GM18505 (cell line): ENCODE measurements at regions not wholly inside any gene's neighbourhood (a gene's known extent, or its start where the extent isn't known, plus 50 kb on each side); places are given as distances from the start of the nearest gene placed in this dataset.

Experiments used
- ATAC-seq: cut with Tn5 transposase; IDR thresholded peaks from one replicate; pipeline ENCODE4 v1.9.1; 2021; ENCODE audit not compliant: unreplicated experiment
- POLR2A ChIP-seq: IDR thresholded peaks from 4 replicates; pipeline ENCODE4 v1.6.1; 2011; ENCODE audit warnings: borderline replicate concordance; ENCODE audit not compliant: insufficient read depth, insufficient read length; ENCODE audit errors: extremely low read depth

DNA sequence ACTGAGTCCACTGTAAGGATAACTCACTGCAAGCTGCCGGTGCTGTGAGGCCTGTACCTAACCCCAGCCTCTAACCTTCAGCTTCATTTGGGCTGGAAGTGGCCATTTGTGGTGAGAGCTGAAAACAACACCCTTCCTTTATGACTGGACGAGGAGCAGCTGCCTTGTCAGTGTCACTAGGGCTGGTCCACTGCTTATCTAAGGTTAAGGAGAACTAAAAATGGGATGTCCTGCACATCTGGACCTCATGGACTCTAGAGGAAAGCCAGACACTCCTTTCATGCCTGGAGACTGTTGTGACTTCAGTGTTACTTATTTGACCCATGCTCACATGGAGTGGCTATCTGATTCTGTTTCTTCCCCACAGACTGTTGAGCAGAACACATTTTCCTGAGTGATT is 139.9 kb downstream of the ZNF518B start:
- TF ChIP-seq POLR2A, result no peak
- ATAC-seq, result no peak

DNA sequence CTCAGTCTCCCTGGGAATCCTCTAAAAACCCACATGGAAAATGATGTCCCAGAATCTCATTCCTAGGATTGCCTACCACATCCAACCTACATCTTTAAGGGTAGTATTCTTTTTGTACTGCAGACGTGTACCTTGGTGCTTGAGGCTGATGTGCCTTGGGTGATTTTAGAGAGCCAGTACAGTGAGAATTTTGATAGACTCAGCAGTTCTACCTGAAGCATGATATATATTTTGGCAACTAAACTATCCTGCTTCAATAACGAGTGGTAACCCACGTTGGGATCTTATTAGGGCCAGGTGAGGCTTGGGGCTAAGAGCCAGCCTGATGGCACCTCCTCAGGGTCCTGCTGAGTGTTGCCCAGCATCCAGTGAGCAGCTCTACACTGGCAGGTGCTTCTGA is 140.4 kb downstream of the ZNF518B start:
- no peak for ATAC-seq
- TF ChIP-seq POLR2A, result no peak

DNA sequence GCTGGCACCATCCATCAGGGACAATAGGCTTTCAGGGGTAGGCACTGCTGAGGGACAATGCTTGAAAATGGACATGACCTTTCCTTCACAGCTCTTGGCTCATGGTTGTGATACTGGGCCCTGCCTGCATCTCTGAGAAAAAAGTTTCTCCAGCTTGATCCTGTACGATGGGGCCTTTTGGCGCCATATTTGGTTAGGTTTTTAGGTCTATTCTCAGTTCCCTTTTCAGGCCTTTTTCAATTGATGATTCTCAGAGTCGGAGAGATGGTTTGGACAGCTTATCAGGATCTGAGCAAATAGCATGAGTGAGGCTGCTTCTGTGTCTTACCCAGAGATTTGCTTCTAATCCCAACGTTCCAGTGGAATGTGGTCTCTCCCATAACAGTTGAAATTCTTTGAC is 141.6 kb downstream of the ZNF518B start:
- TF ChIP-seq POLR2A, result no peak
- ATAC-seq, result no peak

DNA sequence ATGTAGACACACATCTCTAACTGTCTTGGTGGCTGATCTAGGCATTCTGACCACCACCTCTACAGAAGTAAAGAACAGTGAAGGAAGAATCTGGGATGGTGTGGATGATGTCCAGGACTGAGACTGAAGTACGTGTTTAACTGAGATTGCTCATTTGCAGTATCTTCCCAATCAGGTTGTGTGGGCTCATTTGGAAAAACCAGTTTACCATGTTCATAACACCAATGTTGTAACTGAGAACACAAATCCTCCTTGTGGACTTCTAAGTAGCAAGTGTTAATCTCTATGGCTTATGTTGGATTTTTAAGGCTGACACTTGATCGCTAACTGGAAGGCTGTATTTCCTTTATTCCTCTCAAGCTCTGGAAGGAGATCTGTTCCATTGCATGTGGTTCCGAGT is 144.7 kb downstream of the ZNF518B start:
- no peak for TF ChIP-seq POLR2A
- no peak for ATAC-seq

DNA sequence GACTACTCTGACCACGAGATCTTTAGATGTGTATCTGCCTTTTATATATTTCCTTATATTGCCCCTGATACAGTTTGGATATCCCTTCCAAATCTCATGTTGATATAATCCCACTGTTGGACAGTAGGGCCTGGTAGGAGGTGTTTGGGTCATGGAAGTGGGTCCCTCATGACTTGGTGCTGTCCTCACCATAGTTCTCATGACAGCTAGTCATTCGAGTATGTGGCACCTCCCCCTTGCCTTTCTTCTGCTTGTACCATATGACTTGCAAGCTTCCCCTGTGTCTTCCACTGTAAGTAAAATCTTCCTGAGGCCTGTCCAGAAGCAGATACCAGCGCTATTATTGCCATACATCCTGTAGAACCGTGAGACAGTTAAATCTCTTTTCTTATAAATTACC is 145.3 kb downstream of the ZNF518B start:
- TF ChIP-seq POLR2A, result no peak
- no peak for ATAC-seq

DNA sequence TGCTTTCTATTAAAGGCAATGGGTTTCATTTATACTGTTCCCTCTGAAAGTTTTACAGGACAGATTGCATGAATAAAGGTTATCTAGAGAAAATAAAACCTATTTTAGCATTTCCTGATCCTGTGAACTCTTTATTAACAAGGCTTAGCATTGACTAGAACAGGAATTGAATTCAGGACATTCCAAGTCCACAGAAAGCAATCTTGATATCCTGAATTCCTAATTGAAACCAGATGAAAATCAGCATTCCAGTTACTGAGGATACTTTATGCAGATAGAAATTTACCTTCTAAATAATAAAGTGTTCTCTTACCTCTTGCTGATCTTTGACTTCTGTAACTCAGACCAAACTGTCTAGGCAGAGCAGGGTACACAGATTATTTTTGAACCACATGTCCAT is 151.4 kb downstream of the ZNF518B start:
- no peak for TF ChIP-seq POLR2A

DNA sequence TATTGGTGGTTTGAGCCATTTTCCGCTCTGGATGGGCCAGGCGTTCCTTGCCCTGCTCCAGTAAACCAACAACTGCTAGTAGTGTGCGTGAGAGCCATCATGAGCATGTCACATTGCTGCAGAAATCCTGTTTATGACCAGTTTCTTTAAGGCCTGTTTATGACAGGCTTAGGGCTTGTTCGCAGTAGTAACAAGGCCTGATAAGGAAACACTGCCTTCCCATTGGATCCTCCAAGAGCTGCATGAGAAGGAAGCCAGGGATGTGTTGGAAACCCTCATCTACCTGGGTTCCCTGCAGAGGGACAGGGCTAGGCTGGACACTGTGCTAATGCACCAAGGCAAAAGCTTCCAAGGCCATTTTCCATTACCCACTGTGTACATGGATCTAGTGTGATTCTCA is 153.9 kb downstream of the ZNF518B start:
- ATAC-seq, result no peak
- no peak for TF ChIP-seq POLR2A

More for the DNA sequence above, 151.4 kb downstream of the ZNF518B start:
- no peak for ATAC-seq

DNA sequence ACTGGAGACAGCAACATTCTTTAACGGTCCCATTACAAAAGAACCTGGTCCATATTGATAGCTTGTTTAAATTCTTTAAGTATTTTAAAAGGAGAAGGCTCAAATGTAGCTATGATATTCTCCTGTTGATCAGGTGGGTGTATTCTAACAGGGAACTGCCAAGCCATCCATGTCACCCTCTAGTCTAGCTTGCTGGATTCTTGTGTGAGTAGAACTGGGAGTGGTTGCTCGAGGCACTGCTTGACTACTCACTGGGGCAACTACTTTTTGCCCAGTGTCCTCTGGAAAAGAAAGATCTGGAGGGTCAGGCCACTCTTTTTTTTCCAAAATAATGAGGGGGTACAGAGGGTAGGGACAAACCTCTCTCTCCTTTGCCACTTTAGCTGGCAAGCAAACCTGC is 155.1 kb downstream of the ZNF518B start:
- no peak for TF ChIP-seq POLR2A

DNA sequence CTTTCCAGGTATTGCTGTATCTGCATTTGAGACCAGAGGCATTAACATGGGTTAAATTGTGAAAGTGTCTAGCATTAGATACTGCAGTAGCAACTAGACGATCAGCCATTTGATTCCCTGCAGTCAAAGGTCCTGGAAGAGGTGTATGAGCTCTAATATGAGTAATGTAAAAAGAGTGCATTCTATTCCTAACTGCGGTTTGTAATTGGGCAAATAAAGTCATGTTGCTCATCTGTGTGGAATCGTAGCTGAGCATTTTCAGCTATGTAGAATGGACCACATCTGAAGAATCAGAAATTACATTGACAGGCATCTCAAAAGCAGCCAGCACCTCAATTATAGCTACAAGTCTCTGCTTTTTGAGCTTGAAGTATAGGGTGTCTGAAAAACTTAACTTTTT is 157.6 kb downstream of the ZNF518B start:
- no peak for TF ChIP-seq POLR2A
- no peak for ATAC-seq

More for the DNA sequence above, 155.1 kb downstream of the ZNF518B start:
- no peak for ATAC-seq

DNA sequence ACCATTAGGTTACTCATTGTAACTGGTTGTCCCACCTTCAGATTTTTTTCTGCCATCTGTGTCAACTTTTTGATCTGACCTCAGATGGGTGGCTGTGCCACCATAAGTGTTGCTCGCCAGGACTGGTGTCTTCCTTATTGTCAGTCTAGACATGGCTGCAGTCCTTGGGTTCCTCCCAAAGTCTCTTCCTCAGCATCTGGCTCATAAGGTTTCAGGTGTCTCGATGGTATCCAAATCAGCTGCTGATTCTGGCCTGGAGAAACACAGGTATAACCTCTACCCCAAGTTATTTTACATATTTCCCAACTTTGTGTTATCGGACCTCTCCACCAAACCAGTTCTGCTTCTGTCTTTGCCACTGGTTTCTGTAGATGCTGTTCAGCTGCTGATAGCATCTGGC is 158.5 kb downstream of the ZNF518B start:
- no peak for TF ChIP-seq POLR2A
- ATAC-seq, result no peak

DNA sequence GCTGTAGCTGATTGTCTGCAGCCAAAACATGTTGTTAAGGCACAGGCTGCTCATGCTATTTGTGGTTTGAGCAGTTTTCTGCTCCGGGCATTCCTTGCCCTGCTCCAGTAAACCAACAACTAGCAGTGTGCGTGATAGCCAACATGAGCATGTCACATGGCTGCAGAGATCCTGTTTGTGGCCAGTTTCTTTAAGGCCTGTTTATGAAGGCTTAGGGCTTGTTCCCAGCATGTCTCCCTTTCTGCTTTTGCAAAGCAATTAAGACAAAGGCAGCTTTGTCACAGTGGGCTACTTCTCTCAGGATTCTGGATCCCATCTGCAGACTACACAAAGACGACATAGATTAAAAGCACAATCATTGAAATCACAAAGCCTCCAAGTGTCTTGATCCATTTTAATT is 160.5 kb downstream of the ZNF518B start:
- TF ChIP-seq POLR2A, result no peak
- no peak for ATAC-seq

DNA sequence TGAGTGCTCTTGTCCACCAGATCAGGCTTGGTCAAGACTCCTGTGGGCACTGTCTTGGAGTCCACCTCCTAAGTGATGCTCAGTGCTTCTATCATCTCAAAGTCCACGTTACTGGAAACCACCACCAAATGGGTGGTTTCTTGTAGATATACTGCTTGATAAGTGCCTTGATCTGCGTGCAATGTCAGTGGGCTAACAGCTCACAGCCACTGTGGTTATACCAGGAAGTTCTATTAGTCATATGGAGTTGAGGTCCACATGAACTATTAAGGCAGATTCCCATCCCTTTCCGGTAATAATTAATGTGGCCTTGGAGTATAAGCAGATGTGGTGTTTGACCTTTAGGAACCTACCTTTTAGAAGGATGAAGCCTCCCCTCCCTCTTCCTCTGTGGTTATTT is 161.9 kb downstream of the ZNF518B start:
- no peak for ATAC-seq
- no peak for TF ChIP-seq POLR2A

DNA sequence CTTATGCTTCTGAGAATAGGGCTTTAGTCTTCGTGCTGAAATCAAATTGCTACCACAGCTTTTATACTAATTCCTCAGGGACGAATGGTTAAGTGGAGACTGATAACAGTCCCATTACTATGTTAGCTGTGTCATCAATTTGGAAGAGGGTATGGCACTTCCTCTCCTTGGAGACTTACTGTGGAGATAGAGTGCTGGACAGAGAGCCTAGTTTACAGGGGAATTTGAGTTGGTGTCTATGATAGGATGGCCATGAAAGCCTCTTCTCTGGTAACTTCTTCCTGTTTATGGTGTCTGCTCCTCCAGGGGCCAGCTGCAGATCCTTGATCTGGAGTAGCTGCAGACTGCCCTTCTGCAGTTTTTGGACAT is 167.7 kb downstream of the ZNF518B start:
- TF ChIP-seq POLR2A, result no peak
- ATAC-seq, result no peak

DNA sequence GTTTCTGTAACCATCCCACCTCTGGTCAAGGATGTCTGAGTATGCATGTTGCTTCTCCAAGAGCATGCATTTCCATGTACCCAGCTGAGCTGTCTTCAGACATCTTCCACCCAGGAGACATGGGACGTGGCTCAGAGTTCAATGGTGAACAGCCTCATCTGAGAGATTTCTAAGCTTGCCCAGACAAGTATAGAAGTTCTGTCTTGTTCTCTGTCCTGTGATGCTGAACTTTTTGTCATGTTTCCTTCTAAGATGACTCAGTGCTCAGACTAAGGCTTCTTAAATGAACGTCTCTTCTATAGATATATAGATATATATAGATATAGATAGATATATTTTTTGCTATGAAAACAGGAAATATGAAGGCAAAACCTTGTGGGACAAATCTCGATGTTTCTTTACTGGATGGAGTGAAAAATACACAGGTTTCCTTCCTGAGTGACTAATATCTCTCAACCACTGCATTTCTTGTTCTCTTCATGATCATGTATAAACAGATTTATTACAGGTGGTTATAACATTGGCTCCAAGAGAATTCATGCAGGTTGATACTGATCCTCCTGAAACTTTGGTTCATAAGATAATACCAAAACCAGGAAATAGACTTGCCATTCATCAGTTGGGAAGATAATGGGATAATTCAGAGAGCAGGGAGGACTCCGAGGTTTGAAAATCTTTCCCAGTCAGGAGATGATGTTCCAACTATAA is 168.2 kb downstream of the ZNF518B start:
- ATAC-seq, result no peak
- TF ChIP-seq POLR2A, result no peak

DNA sequence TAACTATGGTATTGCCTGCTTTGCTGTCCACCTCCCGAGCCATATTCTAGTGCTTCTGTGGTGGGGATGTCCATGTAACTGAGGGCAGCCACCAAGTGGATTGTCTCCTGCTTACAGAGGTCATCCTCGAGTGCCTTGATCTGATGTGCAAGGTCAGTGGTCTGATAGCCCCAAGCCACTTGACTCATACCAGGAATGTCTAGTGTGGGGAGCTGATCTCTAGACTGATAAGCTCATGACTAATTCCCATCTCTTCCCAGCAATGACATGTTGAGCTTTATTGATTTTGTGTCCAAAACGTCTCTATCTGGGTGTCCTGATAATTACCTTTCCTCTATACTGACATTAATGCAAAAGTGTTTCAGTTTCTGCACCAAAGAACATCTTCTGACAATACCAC is 168.4 kb upstream of the WDR1 start:
- TF ChIP-seq POLR2A, result no peak
- ATAC-seq, result no peak
